ENCODE measurements at regions not wholly inside any gene's neighbourhood (a gene's known extent, or its start where the extent isn't known, plus 50 kb on each side); places are given as distances from the start of the nearest gene placed in this dataset.

DNA sequence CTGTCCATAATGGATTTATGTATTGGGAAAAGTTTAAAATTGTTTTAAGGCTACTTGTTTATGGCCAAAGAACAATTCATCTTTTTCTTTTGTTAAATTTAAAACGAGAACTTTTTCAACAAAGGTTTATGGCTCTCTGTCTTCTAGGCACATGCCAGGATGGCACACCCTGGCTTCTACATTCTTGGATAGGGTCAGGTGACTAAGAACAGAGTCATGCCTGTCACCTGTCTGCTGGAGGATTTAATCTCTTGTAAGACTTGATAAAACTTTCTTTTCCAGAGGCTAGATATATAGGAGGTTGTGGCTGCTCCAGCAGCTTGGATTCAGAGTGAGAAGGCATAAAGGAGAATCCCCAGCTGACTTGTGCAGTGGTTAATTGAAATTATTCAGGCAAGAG lies 915.4 kb downstream of the GATA3 start:
- Histone ChIP-seq H3K4me1 (no peaks in the 10 kb centered on the region), H3K27ac (no peak overlapping the region), H3K9me3 (no peaks in the 10 kb centered on the region), H3K4me3 (replicated peaks in 1 of 3) (no peak overlapping the region), H3K27me3 (no peaks in the 10 kb centered on the region), H3K36me3 (no peaks in the 10 kb centered on the region)
- DNase-seq: no peak
- intact Hi-C loops (cut with DNase I): no loop called here
- TF ChIP-seq, protein P1, sequence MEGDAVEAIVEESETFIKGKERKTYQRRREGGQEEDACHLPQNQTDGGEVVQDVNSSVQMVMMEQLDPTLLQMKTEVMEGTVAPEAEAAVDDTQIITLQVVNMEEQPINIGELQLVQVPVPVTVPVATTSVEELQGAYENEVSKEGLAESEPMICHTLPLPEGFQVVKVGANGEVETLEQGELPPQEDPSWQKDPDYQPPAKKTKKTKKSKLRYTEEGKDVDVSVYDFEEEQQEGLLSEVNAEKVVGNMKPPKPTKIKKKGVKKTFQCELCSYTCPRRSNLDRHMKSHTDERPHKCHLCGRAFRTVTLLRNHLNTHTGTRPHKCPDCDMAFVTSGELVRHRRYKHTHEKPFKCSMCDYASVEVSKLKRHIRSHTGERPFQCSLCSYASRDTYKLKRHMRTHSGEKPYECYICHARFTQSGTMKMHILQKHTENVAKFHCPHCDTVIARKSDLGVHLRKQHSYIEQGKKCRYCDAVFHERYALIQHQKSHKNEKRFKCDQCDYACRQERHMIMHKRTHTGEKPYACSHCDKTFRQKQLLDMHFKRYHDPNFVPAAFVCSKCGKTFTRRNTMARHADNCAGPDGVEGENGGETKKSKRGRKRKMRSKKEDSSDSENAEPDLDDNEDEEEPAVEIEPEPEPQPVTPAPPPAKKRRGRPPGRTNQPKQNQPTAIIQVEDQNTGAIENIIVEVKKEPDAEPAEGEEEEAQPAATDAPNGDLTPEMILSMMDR (IDR thresholded peaks at IDR 0.05): no peak
- 90 to 94% methylated on average over 1 of the region's 1 CpG for WGBS, 2 donors

DNA sequence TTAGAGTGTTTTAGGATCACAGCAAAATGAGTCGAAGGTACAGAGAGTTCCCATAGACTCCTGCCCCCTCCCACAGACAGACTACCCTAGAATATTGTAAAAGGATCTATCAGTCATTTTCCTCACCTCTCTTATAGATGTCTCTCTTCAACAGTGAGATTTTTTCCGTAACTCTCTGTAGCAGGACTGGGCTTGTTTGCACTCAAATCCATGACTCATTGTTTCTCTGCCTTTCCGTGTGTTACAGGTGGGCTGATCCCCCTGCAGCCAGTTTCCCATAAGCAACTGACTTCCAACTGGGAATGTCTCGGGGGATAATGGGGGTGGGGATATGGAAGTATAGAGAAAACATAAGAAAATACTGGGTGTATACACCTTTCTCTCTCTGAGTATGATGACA lies 921.0 kb downstream of the GATA3 start:
- no peaks in the 10 kb centered on the region for H3K36me3 ChIP-seq
- H3K27ac ChIP-seq: no peak overlapping the region
- H3K4me1 ChIP-seq: no peaks in the 10 kb centered on the region
- no peak for TF ChIP-seq POLR2A (IDR thresholded peaks at IDR 0.05)
- TF ChIP-seq, protein P1 (IDR thresholded peaks at IDR 0.05): no peak
- no peak for DNase-seq
- intact Hi-C loops (cut with DNase I): no loop called here
- H3K27me3 ChIP-seq: no peaks in the 10 kb centered on the region
- WGBS, 2 donors: 83 to 84% methylated on average over 4 of the region's 4 CpGs
- H3K9me3 ChIP-seq: no peaks in the 10 kb centered on the region
- H3K4me3 ChIP-seq (replicated peaks in 1 of 3): no peak overlapping the region

DNA sequence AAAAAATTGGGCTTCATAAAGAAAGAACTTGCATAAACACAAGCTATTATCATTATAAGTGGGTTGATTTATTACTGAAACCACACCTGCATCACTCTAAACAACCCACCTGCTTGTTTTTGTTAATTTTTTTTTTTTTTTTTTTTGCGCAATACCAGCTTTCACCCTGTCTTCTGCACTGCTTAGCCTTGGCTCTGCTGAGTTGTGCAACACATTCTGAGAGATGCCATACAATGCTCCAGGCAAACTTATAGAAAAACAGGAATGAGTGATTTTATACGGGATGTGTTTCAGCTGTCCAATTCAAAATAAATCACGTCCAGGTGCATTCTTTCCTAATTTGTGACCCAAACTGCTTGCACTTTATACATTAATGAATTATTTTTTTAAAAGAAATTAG lies 923.6 kb downstream of the GATA3 start:
- Histone ChIP-seq H3K27me3 (no peaks in the 10 kb centered on the region), H3K4me1 (no peaks in the 10 kb centered on the region), H3K36me3 (no peaks in the 10 kb centered on the region), H3K9me3 (no peaks in the 10 kb centered on the region), H3K4me3 (replicated peaks in 1 of 3) (no peak overlapping the region), H3K27ac (no peak overlapping the region)
- intact Hi-C loops (cut with DNase I): no loop called here
- no peak for DNase-seq
- 90 to 92% methylated on average over 3 of the region's 3 CpGs for WGBS, 2 donors
- no peak for TF ChIP-seq POLR2A (IDR thresholded peaks at IDR 0.05)
- TF ChIP-seq, protein P1 (IDR thresholded peaks at IDR 0.05): no peak

- no peak for DNase-seq
- WGBS, 2 donors: 84 to 91% methylated on average over 4 of the region's 4 CpGs
- Histone ChIP-seq H3K27me3 (no peaks in the 10 kb centered on the region), H3K9me3 (no peaks in the 10 kb centered on the region), H3K4me1 (no peaks in the 10 kb centered on the region), H3K4me3 (replicated peaks in 1 of 3) (no peak overlapping the region), H3K36me3 (no peaks in the 10 kb centered on the region), H3K27ac (no peak overlapping the region)
- TF ChIP-seq, protein P1 (IDR thresholded peaks at IDR 0.05): no peak
- no peak for TF ChIP-seq POLR2A (IDR thresholded peaks at IDR 0.05)
- intact Hi-C loops (cut with DNase I): no loop called here
Observed at GRCh38 chr10:8979976-8980375, 925.5 kb downstream of the GATA3 start.

GRCh38 chr10:8981277-8981676 lies 926.8 kb downstream of the GATA3 start:
- no peak for DNase-seq
- H3K4me3 ChIP-seq (replicated peaks in 1 of 3): no peak overlapping the region
- H3K27ac ChIP-seq: no peak overlapping the region
- no peaks in the 10 kb centered on the region for H3K27me3 ChIP-seq
- no peaks in the 10 kb centered on the region for H3K9me3 ChIP-seq
- TF ChIP-seq, protein P1 (IDR thresholded peaks at IDR 0.05): no peak
- no peak for TF ChIP-seq POLR2A (IDR thresholded peaks at IDR 0.05)
- intact Hi-C loops (cut with DNase I): no loop called here
- 87 to 88% methylated on average over 2 of the region's 2 CpGs for WGBS, 2 donors
- H3K4me1 ChIP-seq: no peaks in the 10 kb centered on the region
- no peaks in the 10 kb centered on the region for H3K36me3 ChIP-seq

Data from thyroid gland (tissue), 4 donors.